Adrenal gland (tissue), 5 donors: ENCODE measurements at regions not wholly inside any gene's neighbourhood (a gene's known extent, or its start where the extent isn't known, plus 50 kb on each side); places are given as distances from the start of the nearest gene placed in this dataset.

Experiments used
- CTCF ChIP-seq, 6 experiments: fragments of 450-650 bp in 4 of 6; fragments of 200-600 bp in 2 of 6; sonication (generic) in 1 of 6; IDR thresholded peaks; 1 replicate in 5 of 6; 2 replicates in 1 of 6; pipeline versions ENCODE4 v1.5.1 to v1.8.0; 2016 to 2021; ENCODE audit warnings: antibody characterized with exemption in 6 of 6, mild to moderate bottlenecking in 2 of 6, moderate library complexity in 1 of 6
- POLR2A ChIP-seq, 2 donors: fragments of 450-650 bp; IDR thresholded peaks; one replicate each; pipeline ENCODE4 v1.6.1; 2017; ENCODE audit warnings: antibody characterized with exemption in 2 of 2, mild to moderate bottlenecking in 2 of 2, moderate library complexity in 1 of 2
- donor health status: DM: no; HTN: no; CAD: no.

GRCh38 chr3:152669560-152669959 is 165.4 kb upstream of the P2RY1 start:
- TF ChIP-seq CTCF (IDR thresholded peaks at IDR 0.05), result no peak
- TF ChIP-seq POLR2A (IDR thresholded peaks at IDR 0.05), result no peak
